ENCODE measurements at regions not wholly inside any gene's neighbourhood (a gene's known extent, or its start where the extent isn't known, plus 50 kb on each side); places are given as distances from the start of the nearest gene placed in this dataset.

- TF ChIP-seq REST (IDR thresholded peaks at IDR 0.05; ENCODE audit: insufficient read depth in 1 of 2, low read depth in 2 of 2, low read length in 2 of 2), result no peak
Observed at GRCh38 chr13:23025864-23026608, 154.7 kb upstream of the SGCG start.

GRCh38 chr13:23039266-23039935 is 141.4 kb upstream of the SGCG start:
- no peak for TF ChIP-seq REST (IDR thresholded peaks at IDR 0.05; ENCODE audit: insufficient read depth in 1 of 2, low read depth in 2 of 2, low read length in 2 of 2)

- no peak for TF ChIP-seq TAF1 (IDR thresholded peaks at IDR 0.05; ENCODE audit: borderline replicate concordance, insufficient read depth, low read length)
- TF ChIP-seq POLR2AphosphoS5 (IDR thresholded peaks at IDR 0.05; ENCODE audit: low read depth, low read length), result no peak
- TF ChIP-seq SIN3A (IDR thresholded peaks at IDR 0.05; ENCODE audit: borderline replicate concordance, insufficient read depth, low read length), result no peak
- no peak for TF ChIP-seq REST (IDR thresholded peaks at IDR 0.05; ENCODE audit: insufficient read depth in 1 of 2, low read depth in 2 of 2, low read length in 2 of 2)
- TF ChIP-seq FOXP2 (optimal IDR thresholded peaks at IDR 0.05; ENCODE audit: borderline replicate concordance, extremely low read depth, extremely low read length, insufficient read depth), result no peak
Observed at GRCh38 chr13:23042181-23042580, 138.6 kb upstream of the SGCG start.

DNA sequence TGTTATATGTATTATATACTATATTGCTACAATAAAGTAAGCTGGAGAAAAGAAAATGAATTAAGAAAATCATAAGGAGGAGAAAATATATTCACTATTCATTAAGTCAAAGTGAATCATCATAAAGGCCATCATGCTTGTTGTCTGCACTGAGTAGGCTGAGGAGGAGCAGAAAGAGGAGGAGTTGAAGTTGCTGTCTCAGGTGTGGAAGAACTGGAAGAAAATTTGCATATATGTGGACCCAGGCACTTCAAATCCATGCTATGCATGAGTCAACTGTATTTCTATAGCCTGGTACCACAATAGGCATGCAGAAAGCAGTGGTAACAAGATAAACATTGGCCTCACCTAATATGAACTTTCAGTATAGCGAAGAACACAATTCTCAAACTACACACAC is 135.9 kb upstream of the SGCG start:
- TF ChIP-seq REST (IDR thresholded peaks at IDR 0.05; ENCODE audit: insufficient read depth in 1 of 2, low read depth in 2 of 2, low read length in 2 of 2) (no peak), FOXP2 (optimal IDR thresholded peaks at IDR 0.05; ENCODE audit: borderline replicate concordance, extremely low read depth, extremely low read length, insufficient read depth) (no peak), POLR2AphosphoS5 (IDR thresholded peaks at IDR 0.05; ENCODE audit: low read depth, low read length) (no peak), SIN3A (IDR thresholded peaks at IDR 0.05; ENCODE audit: borderline replicate concordance, insufficient read depth, low read length) (no peak), TAF1 (IDR thresholded peaks at IDR 0.05; ENCODE audit: borderline replicate concordance, insufficient read depth, low read length) (no peak)

DNA sequence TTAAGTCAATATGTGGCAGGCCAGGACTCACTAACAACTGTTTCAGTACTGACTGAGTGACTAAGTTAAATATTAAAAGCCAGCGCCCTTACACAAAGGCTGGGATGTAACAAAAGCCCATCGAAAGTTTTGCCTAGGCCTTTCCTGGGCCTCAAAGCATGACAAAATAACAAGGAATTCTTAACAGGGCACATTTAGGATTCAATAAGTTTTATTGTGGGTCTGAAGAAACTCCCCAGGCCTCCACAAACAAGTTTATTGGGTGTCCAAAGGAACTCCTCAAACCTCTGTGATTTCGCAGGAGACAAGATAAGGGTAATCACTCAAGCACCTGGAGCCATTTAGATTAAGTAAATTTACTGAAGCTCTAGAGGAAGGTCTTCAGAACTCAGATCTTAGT is 130.7 kb upstream of the SGCG start:
- TF ChIP-seq FOXP2 (optimal IDR thresholded peaks at IDR 0.05; ENCODE audit: borderline replicate concordance, extremely low read depth, extremely low read length, insufficient read depth) (no peak), TAF1 (IDR thresholded peaks at IDR 0.05; ENCODE audit: borderline replicate concordance, insufficient read depth, low read length) (no peak)
